Lung (tissue), 11 donors: ENCODE measurements at regions not wholly inside any gene's neighbourhood (a gene's known extent, or its start where the extent isn't known, plus 50 kb on each side); places are given as distances from the start of the nearest gene placed in this dataset.

ENCODE experiments used
- ATAC-seq: fragments of 200-7000 bp; cut with Tn5 transposase; one replicate; pipeline ENCODE4 v1.9.1; 2020; ENCODE audit warnings: moderate number of reproducible peaks; ENCODE audit not compliant: insufficient read depth, low FRiP score
- DNase-seq, 3 donors: peaks; one replicate each; pipeline ENCODE4 v3.0.0-alpha.2; 2013 to 2017
- H3K27ac ChIP-seq, 2 donors: one replicate each; pipeline ENCODE4 v1.5.1; 2013; ENCODE audit warnings: mild to moderate bottlenecking in 2 of 2, moderate library complexity in 2 of 2, control low read depth in 1 of 2, inconsistent platforms in 1 of 2, low read depth in 1 of 2, low read length in 1 of 2
- H3K27me3 ChIP-seq, 3 donors: one replicate each; pipeline ENCODE4 v1.5.1; 2013; ENCODE audit warnings: low read length in 2 of 3; ENCODE audit not compliant: control insufficient read depth in 3 of 3, insufficient read depth in 3 of 3
- H3K36me3 ChIP-seq, 4 donors: one replicate each; pipeline ENCODE4 v1.5.1; 2013; ENCODE audit warnings: low read length in 4 of 4, mild to moderate bottlenecking in 1 of 4, moderate library complexity in 1 of 4; ENCODE audit not compliant: control insufficient read depth in 4 of 4, insufficient read depth in 4 of 4
- H3K4me1 ChIP-seq, 5 donors: one replicate each; pipeline ENCODE4 v1.5.1; 2013; ENCODE audit warnings: low read length in 5 of 5, mild to moderate bottlenecking in 2 of 5, moderate library complexity in 1 of 5; ENCODE audit not compliant: control insufficient read depth in 5 of 5, insufficient read depth in 5 of 5
- H3K4me3 ChIP-seq: one replicate; pipeline ENCODE4 v1.5.1; 2013; ENCODE audit warnings: mild to moderate bottlenecking, control low read depth, moderate library complexity
- H3K9ac ChIP-seq, 2 donors: one replicate each; pipeline ENCODE4 v1.5.1; 2013; ENCODE audit warnings: low read length in 2 of 2, control low read depth in 1 of 2; ENCODE audit not compliant: insufficient read depth in 1 of 2
- H3K9me3 ChIP-seq, 4 donors: one replicate each; pipeline ENCODE4 v1.5.1; 2013; ENCODE audit warnings: low read length in 3 of 4, mild to moderate bottlenecking in 1 of 4, moderate library complexity in 1 of 4; ENCODE audit not compliant: control insufficient read depth in 4 of 4, insufficient read depth in 3 of 4
- CTCF ChIP-seq: IDR thresholded peaks from 2 replicates; pipeline ENCODE4 v1.5.1; 2012; ENCODE audit warnings: mild to moderate bottlenecking; ENCODE audit errors: control extremely low read depth, extremely low read depth
- WGBS, 2 donors: extraction: QIAGEN DNeasy Blood & Tissue Kit; methylation state at CpG; one replicate each; pipeline ENCODE4 v1.1.7; 2013; 5-methylcytosine and 5-hydroxymethylcytosine counted together
- donor health status: control.
- donor health status: control.
- donor health status: Bipolar disorder and iron deficiency.
- donor health status: healthy.
- donor health status: DM: yes; HTN: yes; CAD: no.

GRCh38 chr4:32680946-32681345 lies 1960.8 kb downstream of the PCDH7 start:
- Histone ChIP-seq H3K9me3 (no peaks in the 10 kb centered on the region), H3K36me3 (no peaks in the 10 kb centered on the region), H3K27ac (no peak overlapping the region), H3K4me3 (no peak overlapping the region), H3K9ac (no peak overlapping the region), H3K27me3 (no peaks in the 10 kb centered on the region), H3K4me1 (no peaks in the 10 kb centered on the region)
- 73 to 88% methylated on average over 6 of the region's 6 CpGs for WGBS, 2 donors
- no peak for TF ChIP-seq CTCF
- no peak for DNase-seq
- ATAC-seq, result no peak

- ATAC-seq, result no peak
- no peaks in the 10 kb centered on the region for H3K36me3 ChIP-seq
- no peak overlapping the region for H3K9ac ChIP-seq
- H3K9me3 ChIP-seq, result no peaks in the 10 kb centered on the region
- no peak for TF ChIP-seq CTCF
- WGBS, 2 donors, result 84 to 92% methylated on average over 1 of the region's 1 CpG
- no peak overlapping the region for H3K4me3 ChIP-seq
- no peak overlapping the region for H3K27ac ChIP-seq
- H3K27me3 ChIP-seq, result no peaks in the 10 kb centered on the region
- H3K4me1 ChIP-seq, result no peaks in the 10 kb centered on the region
- DNase-seq, result no peak
These were observed 1964.0 kb downstream of the PCDH7 start for GRCh38 chr4:32684160-32684559.

- DNase-seq, result no peak
- H3K27ac ChIP-seq, result no peak overlapping the region
- H3K9me3 ChIP-seq, result no peaks in the 10 kb centered on the region
- ATAC-seq, result no peak
- no peak overlapping the region for H3K4me3 ChIP-seq
- H3K27me3 ChIP-seq, result no peaks in the 10 kb centered on the region
- WGBS, 2 donors, result 91 to 95% methylated on average over 6 of the region's 6 CpGs
- no peak overlapping the region for H3K9ac ChIP-seq
- H3K4me1 ChIP-seq, result no peaks in the 10 kb centered on the region
- no peaks in the 10 kb centered on the region for H3K36me3 ChIP-seq
- TF ChIP-seq CTCF, result no peak
These were observed 1966.0 kb downstream of the PCDH7 start for GRCh38 chr4:32686123-32686522.

- ATAC-seq (no peak), DNase-seq (no peak)
- no peak for TF ChIP-seq CTCF
- Histone ChIP-seq H3K9me3 (peaks cover 0 to 3% (median 0%) of the 10 kb centered on the region in 4 donors), H3K4me1 (no peaks in the 10 kb centered on the region), H3K36me3 (no peaks in the 10 kb centered on the region), H3K9ac (no peak overlapping the region), H3K27me3 (no peaks in the 10 kb centered on the region), H3K4me3 (no peak overlapping the region), H3K27ac (no peak overlapping the region)
- 90 to 96% methylated on average over 3 of the region's 3 CpGs for WGBS, 2 donors
These were observed 1969.3 kb downstream of the PCDH7 start for GRCh38 chr4:32689518-32689917.
